H1 (cell line): ENCODE measurements at regions not wholly inside any gene's neighbourhood (a gene's known extent, or its start where the extent isn't known, plus 50 kb on each side); places are given as distances from the start of the nearest gene placed in this dataset.

Experiments
- CTCF ChIA-PET: fragments of 300-600 bp; sonication (Branson Sonifier 250); formaldehyde crosslinking; loops from one replicate; lab custom pipeline; 2021; ENCODE audit not compliant: partially characterized antibody; lab: Charles Lee
- POLR2A ChIA-PET: fragments of 300-600 bp; sonication (Branson Sonifier 250); formaldehyde crosslinking; loops from one replicate; lab custom pipeline; 2021; ENCODE audit warnings: inconsistent platforms; ENCODE audit not compliant: partially characterized antibody; lab: Charles Lee
- DNase-seq, 2 experiments: peaks; one replicate each; pipeline versions ENCODE4 v3.0.0 to v3.0.0-alpha.2; 2010 to 2022; ENCODE audit warnings: low spot score in 2 of 2, low read depth in 1 of 2, mixed read lengths in 1 of 2
- FAIRE-seq: peaks from 2 replicates; lab custom pipeline; 2011; peaks lifted over from hg19 to GRCh38; lab: Jason Lieb, UNC
- H2AFZ ChIP-seq: 2 replicates; pipeline ENCODE4 v1.8.1; 2012; ENCODE audit warnings: low read length, inconsistent platforms
- H2AK5ac ChIP-seq: 2 replicates; pipeline ENCODE4 v1.6.1; 2013; ENCODE audit warnings: low read depth, low read length
- H2BK120ac ChIP-seq: replicated peaks from 2 replicates; pipeline ENCODE3; 2013; ENCODE audit warnings: low read depth, low read length, inconsistent platforms
- H2BK12ac ChIP-seq: 2 replicates; pipeline ENCODE4 v1.6.1; 2013; ENCODE audit warnings: low read depth, low read length
- H2BK15ac ChIP-seq: 2 replicates; pipeline ENCODE4 v1.6.1; 2013; ENCODE audit warnings: low read length
- H2BK20ac ChIP-seq: 2 replicates; pipeline ENCODE4 v1.6.1; 2013; ENCODE audit warnings: low read length
- H2BK5ac ChIP-seq: 2 replicates; pipeline ENCODE4 v1.6.1; 2013; ENCODE audit warnings: low read depth, low read length
- H3K14ac ChIP-seq: 2 replicates; pipeline ENCODE4 v1.6.1; 2013; ENCODE audit warnings: inconsistent platforms; ENCODE audit not compliant: insufficient read length
- H3K18ac ChIP-seq: 2 replicates; pipeline ENCODE4 v1.6.1; 2013; ENCODE audit warnings: low read length; ENCODE audit errors: extremely low read depth
- H3K23ac ChIP-seq: 2 replicates; pipeline ENCODE4 v1.6.1; 2013; ENCODE audit warnings: inconsistent platforms; ENCODE audit not compliant: insufficient read length
- H3K23me2 ChIP-seq: 2 replicates; pipeline ENCODE4 v1.6.1; 2013; ENCODE audit warnings: low read depth, low read length
- H3K27ac ChIP-seq: 2 replicates; pipeline ENCODE4 v1.6.1; 2011; ENCODE audit warnings: low read depth, low read length, inconsistent platforms
- H3K27me3 ChIP-seq, 4 experiments: replicated peaks in 1 of 4; 1 replicate in 1 of 4; 2 replicates in 3 of 4; pipeline versions ENCODE4 v1.6.1 to v1.8.1; 2011 to 2013; ENCODE audit warnings: low read length in 3 of 4, mild to moderate bottlenecking in 3 of 4, inconsistent platforms in 2 of 4, mixed read lengths in 2 of 4, moderate library complexity in 1 of 4; ENCODE audit not compliant: control insufficient read depth in 3 of 4, insufficient read depth in 3 of 4; ENCODE audit errors: extremely low read depth in 1 of 4
- H3K36me3 ChIP-seq, 4 experiments: 2 replicates each; pipeline versions ENCODE4 v1.6.1 to v1.8.1; 2011 to 2013; ENCODE audit warnings: mild to moderate bottlenecking in 4 of 4, low read length in 3 of 4, moderate library complexity in 2 of 4, control low read depth in 1 of 4, inconsistent platforms in 1 of 4; ENCODE audit not compliant: insufficient read depth in 4 of 4, control insufficient read depth in 2 of 4
- H3K4ac ChIP-seq: replicated peaks from 2 replicates; pipeline ENCODE3; 2013; ENCODE audit warnings: low read length, low read depth, mixed read lengths, inconsistent platforms; ENCODE audit not compliant: insufficient read length
- H3K4me1 ChIP-seq, 4 experiments: replicated peaks in 1 of 4; 1 replicate in 1 of 4; 2 replicates in 3 of 4; pipeline versions ENCODE4 v1.6.1 to v1.8.1; 2011 to 2013; ENCODE audit warnings: low read length in 3 of 4, inconsistent platforms in 2 of 4, mixed read lengths in 1 of 4; ENCODE audit not compliant: insufficient read depth in 4 of 4, control insufficient read depth in 3 of 4
- H3K4me2 ChIP-seq, 2 experiments: 2 replicates each; pipeline versions ENCODE4 v1.6.1 to v1.8.1; 2011 to 2013; ENCODE audit warnings: low read depth in 2 of 2, low read length in 2 of 2, control low read depth in 1 of 2, inconsistent platforms in 1 of 2, mild to moderate bottlenecking in 1 of 2; ENCODE audit not compliant: insufficient read depth in 1 of 2
- H3K4me3 ChIP-seq, 4 experiments: fragments of 200-600, 300-600 bp in 1 of 4; sonication (generic), shearing (Covaris generic), sonication (Bioruptor Twin) in 1 of 4; 2 replicates each; pipeline versions ENCODE4 v1.5.1 to v1.8.1; 2011 to 2016; ENCODE audit warnings: low read length in 4 of 4, low read depth in 3 of 4, control low read depth in 2 of 4, inconsistent platforms in 2 of 4, mild to moderate bottlenecking in 2 of 4, mixed read lengths in 1 of 4, moderate library complexity in 1 of 4; ENCODE audit not compliant: insufficient read depth in 2 of 4; ENCODE audit errors: extremely low read depth in 1 of 4
- H3K56ac ChIP-seq: replicated peaks from 2 replicates; pipeline ENCODE3; 2013; ENCODE audit warnings: low read depth, mild to moderate bottlenecking, mixed read lengths, low read length, inconsistent platforms; ENCODE audit not compliant: insufficient read length
- H3K79me1 ChIP-seq: 2 replicates; pipeline ENCODE4 v1.6.1; 2013; ENCODE audit warnings: low read depth, low read length, control low read depth
- H3K79me2 ChIP-seq, 2 experiments: 2 replicates each; pipeline versions ENCODE4 v1.6.1 to v1.8.1; 2012 to 2013; ENCODE audit warnings: low read length in 2 of 2, mild to moderate bottlenecking in 2 of 2, inconsistent platforms in 1 of 2; ENCODE audit not compliant: insufficient read depth in 2 of 2, control insufficient read depth in 1 of 2
- H3K9ac ChIP-seq, 4 experiments: replicated peaks in 1 of 4; 1 replicate in 1 of 4; 2 replicates in 3 of 4; pipeline versions ENCODE4 v1.6.1 to v1.8.1; 2011 to 2013; ENCODE audit warnings: low read depth in 3 of 4, low read length in 3 of 4, control low read depth in 2 of 4, mild to moderate bottlenecking in 2 of 4, moderate library complexity in 2 of 4, inconsistent platforms in 1 of 4; ENCODE audit errors: extremely low read depth in 1 of 4
- H3K9me3 ChIP-seq, 2 experiments: 2 replicates each; pipeline versions ENCODE4 v1.6.1 to v1.8.1; 2012 to 2013; ENCODE audit warnings: mild to moderate bottlenecking in 2 of 2, moderate library complexity in 2 of 2, control low read depth in 1 of 2, inconsistent platforms in 1 of 2, low read depth in 1 of 2, low read length in 1 of 2, mixed read lengths in 1 of 2; ENCODE audit not compliant: insufficient read depth in 2 of 2
- H4K20me1 ChIP-seq, 2 experiments: replicated peaks in 1 of 2; 2 replicates each; pipeline versions ENCODE3 to v1.8.1; 2011 to 2013; ENCODE audit warnings: inconsistent platforms in 2 of 2, low read length in 2 of 2, mild to moderate bottlenecking in 1 of 2; ENCODE audit not compliant: insufficient read depth in 2 of 2, control insufficient read depth in 1 of 2
- H4K5ac ChIP-seq: 2 replicates; pipeline ENCODE4 v1.6.1; 2013; ENCODE audit warnings: low read length, low read depth, mixed read lengths, inconsistent platforms; ENCODE audit not compliant: insufficient read length
- H4K8ac ChIP-seq: 2 replicates; pipeline ENCODE4 v1.8.0; 2013; ENCODE audit warnings: mild to moderate bottlenecking, moderate library complexity, low read length, inconsistent platforms; ENCODE audit not compliant: insufficient read depth; ENCODE audit errors: extremely low read depth
- H4K91ac ChIP-seq: replicated peaks from 2 replicates; pipeline ENCODE3; 2013; ENCODE audit warnings: low read length, mixed read lengths, inconsistent platforms; ENCODE audit not compliant: insufficient read length
- BCL11A ChIP-seq, 2 experiments: IDR thresholded peaks; one replicate each; pipeline ENCODE4 v1.6.1; 2011; ENCODE audit warnings: low read depth in 2 of 2, low read length in 2 of 2, mild to moderate bottlenecking in 2 of 2
- BRCA1 ChIP-seq: IDR thresholded peaks from 2 replicates; pipeline ENCODE4 v1.6.1; 2012; ENCODE audit warnings: low read depth, low read length, improper control_type of control experiment
- CBX5 ChIP-seq: fragments of 300-800, 300-1000 bp; sonication (generic); IDR thresholded peaks from 2 replicates; pipeline ENCODE4 v1.7.1; 2016; ENCODE audit warnings: antibody characterized with exemption, low read length, low read depth
- CHD2 ChIP-seq: IDR thresholded peaks from 2 replicates; pipeline ENCODE4 v1.6.1; 2012; ENCODE audit warnings: low read length, improper control_type of control experiment
- CREB1 ChIP-seq: IDR thresholded peaks from 2 replicates; pipeline ENCODE4 v1.6.1; 2012; ENCODE audit warnings: inconsistent platforms
- GTF2F1 ChIP-seq: IDR thresholded peaks from 2 replicates; pipeline ENCODE4 v1.6.1; 2012; ENCODE audit warnings: low read depth, low read length, improper control_type of control experiment, borderline replicate concordance
- HDAC2 ChIP-seq, 2 experiments: fragments of 300-600 bp in 1 of 2; sonication (generic) in 1 of 2; IDR thresholded peaks; 2 replicates each; pipeline ENCODE4 v1.6.1; 2011 to 2012; ENCODE audit warnings: low read depth in 2 of 2, low read length in 2 of 2, mild to moderate bottlenecking in 2 of 2, moderate library complexity in 2 of 2, borderline replicate concordance in 1 of 2, inconsistent platforms in 1 of 2
- JUND ChIP-seq: IDR thresholded peaks from 2 replicates; pipeline ENCODE4 v1.6.1; 2011; ENCODE audit warnings: mild to moderate bottlenecking, improper control_type of control experiment, low read length
- MAFK ChIP-seq: IDR thresholded peaks from 2 replicates; pipeline ENCODE4 v1.6.1; 2012; ENCODE audit warnings: low read depth, mild to moderate bottlenecking, improper control_type of control experiment, low read length
- SP4 ChIP-seq: IDR thresholded peaks from 2 replicates; pipeline ENCODE4 v1.6.1; 2012; ENCODE audit warnings: low read length, inconsistent platforms
- TBP ChIP-seq: IDR thresholded peaks from 2 replicates; pipeline ENCODE4 v1.6.1; 2011; ENCODE audit warnings: low read depth, low read length, improper control_type of control experiment
- TEAD4 ChIP-seq: IDR thresholded peaks from 2 replicates; pipeline ENCODE4 v1.6.1; 2012; ENCODE audit warnings: low read depth, low read length, inconsistent platforms, mixed read lengths
- TF ChIP-seq, protein P1 (sequence below): IDR thresholded peaks from 2 replicates; pipeline ENCODE4 v1.6.1; 2012; ENCODE audit warnings: inconsistent platforms
- TF ChIP-seq, protein P2 (sequence below), 3 experiments: IDR thresholded peaks; 1 replicate in 2 of 3; 2 replicates in 1 of 3; pipeline versions ENCODE4 v1.5.1 to v1.6.1; 2011; ENCODE audit warnings: low read length in 3 of 3, mild to moderate bottlenecking in 3 of 3, inconsistent platforms in 2 of 3, low read depth in 1 of 3, moderate library complexity in 1 of 3; ENCODE audit not compliant: insufficient read depth in 1 of 3; ENCODE audit errors: control extremely low read depth in 1 of 3

DNA sequence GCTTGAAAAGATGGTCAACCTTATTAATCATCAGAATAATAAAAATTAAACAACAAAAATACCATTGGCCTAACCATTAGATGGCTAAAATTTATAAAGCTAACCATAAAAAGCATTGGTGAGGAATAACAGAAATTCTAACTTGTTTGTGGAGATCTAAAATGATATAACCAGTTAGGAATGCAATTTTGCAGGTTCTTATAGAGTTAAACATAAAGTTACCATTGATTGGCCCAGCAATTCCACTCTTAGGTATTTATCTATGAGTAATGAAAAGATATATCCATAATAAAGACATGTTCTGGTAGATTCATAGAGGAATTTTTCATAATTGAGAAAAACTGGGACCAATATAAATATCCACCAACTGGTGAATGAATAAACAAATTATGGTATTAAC, 1098.6 kb downstream of the FSCB start:
- Histone ChIP-seq H4K8ac (no peak overlapping the region), H3K9me3 (no peaks in the 10 kb centered on the region), H3K23me2 (no peaks in the 10 kb centered on the region), H3K27ac (no peak overlapping the region), H2BK120ac (no peak overlapping the region), H2BK5ac (no peak overlapping the region), H2AFZ (no peak overlapping the region), H3K79me1 (no peaks in the 10 kb centered on the region), H3K4ac (no peak overlapping the region), H3K4me2 (no peak overlapping the region), H3K4me1 (no peaks in the 10 kb centered on the region), H3K4me3 (no peak overlapping the region), H3K27me3 (no peaks in the 10 kb centered on the region), H3K56ac (no peak overlapping the region), H3K9ac (no peak overlapping the region), H3K79me2 (no peaks in the 10 kb centered on the region), H2BK15ac (no peak overlapping the region), H4K91ac (no peak overlapping the region), H3K18ac (no peak overlapping the region), H3K14ac (no peak overlapping the region), H2AK5ac (no peak overlapping the region), H3K36me3 (no peaks in the 10 kb centered on the region), H2BK12ac (no peak overlapping the region), H3K23ac (no peak overlapping the region), H4K20me1 (no peaks in the 10 kb centered on the region), H4K5ac (no peak overlapping the region), H2BK20ac (no peak overlapping the region)
- POLR2A ChIA-PET = no interaction called here
- CTCF ChIA-PET = no interaction called here
- DNase-seq = no peak
- FAIRE-seq = no peak
- TF ChIP-seq BRCA1 (no peak), HDAC2 (IDR thresholded peaks at IDR 0.05; ENCODE audit: borderline replicate concordance in 1 of 2, low read depth in 2 of 2, low read length in 2 of 2) (no peak), CREB1 (no peak), JUND (no peak), MAFK (no peak), CBX5 (no peak), BCL11A (IDR thresholded peaks at IDR 0.05; ENCODE audit: low read depth in 2 of 2, low read length in 2 of 2) (no peak), GTF2F1 (no peak), TEAD4 (no peak), CHD2 (no peak), TBP (no peak), SP4 (no peak)
- TF ChIP-seq, protein P1, sequence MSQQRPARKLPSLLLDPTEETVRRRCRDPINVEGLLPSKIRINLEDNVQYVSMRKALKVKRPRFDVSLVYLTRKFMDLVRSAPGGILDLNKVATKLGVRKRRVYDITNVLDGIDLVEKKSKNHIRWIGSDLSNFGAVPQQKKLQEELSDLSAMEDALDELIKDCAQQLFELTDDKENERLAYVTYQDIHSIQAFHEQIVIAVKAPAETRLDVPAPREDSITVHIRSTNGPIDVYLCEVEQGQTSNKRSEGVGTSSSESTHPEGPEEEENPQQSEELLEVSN = no peak
- TF ChIP-seq, protein P2, sequence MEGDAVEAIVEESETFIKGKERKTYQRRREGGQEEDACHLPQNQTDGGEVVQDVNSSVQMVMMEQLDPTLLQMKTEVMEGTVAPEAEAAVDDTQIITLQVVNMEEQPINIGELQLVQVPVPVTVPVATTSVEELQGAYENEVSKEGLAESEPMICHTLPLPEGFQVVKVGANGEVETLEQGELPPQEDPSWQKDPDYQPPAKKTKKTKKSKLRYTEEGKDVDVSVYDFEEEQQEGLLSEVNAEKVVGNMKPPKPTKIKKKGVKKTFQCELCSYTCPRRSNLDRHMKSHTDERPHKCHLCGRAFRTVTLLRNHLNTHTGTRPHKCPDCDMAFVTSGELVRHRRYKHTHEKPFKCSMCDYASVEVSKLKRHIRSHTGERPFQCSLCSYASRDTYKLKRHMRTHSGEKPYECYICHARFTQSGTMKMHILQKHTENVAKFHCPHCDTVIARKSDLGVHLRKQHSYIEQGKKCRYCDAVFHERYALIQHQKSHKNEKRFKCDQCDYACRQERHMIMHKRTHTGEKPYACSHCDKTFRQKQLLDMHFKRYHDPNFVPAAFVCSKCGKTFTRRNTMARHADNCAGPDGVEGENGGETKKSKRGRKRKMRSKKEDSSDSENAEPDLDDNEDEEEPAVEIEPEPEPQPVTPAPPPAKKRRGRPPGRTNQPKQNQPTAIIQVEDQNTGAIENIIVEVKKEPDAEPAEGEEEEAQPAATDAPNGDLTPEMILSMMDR (IDR thresholded peaks at IDR 0.05; ENCODE audit: control extremely low read depth in 1 of 3, insufficient read depth in 1 of 3, low read depth in 1 of 3, low read length in 3 of 3) = no peak
